Parathyroid adenoma (tissue), 2 donors: ENCODE measurements at regions not wholly inside any gene's neighbourhood (a gene's known extent, or its start where the extent isn't known, plus 50 kb on each side); places are given as distances from the start of the nearest gene placed in this dataset.

Source experiments
- H2AFZ ChIP-seq: fragments of 300-600 bp; sonication (generic); one replicate; pipeline ENCODE4 v1.7.0; 2017; ENCODE audit warnings: antibody characterized with exemption, mild to moderate bottlenecking
- H3K27ac ChIP-seq: fragments of 300-600 bp; sonication (generic); one replicate; pipeline ENCODE4 v1.7.0; 2017
- H3K27me3 ChIP-seq: fragments of 300-600 bp; sonication (generic); one replicate; pipeline ENCODE4 v1.7.0; 2017; ENCODE audit warnings: low read length; ENCODE audit not compliant: control insufficient read depth, insufficient read depth
- H3K36me3 ChIP-seq: fragments of 300-600 bp; sonication (generic); one replicate; pipeline ENCODE4 v1.7.0; 2017; ENCODE audit warnings: low read length; ENCODE audit not compliant: control insufficient read depth, insufficient read depth
- H3K4me1 ChIP-seq: fragments of 300-600 bp; sonication (generic); one replicate; pipeline ENCODE4 v1.7.0; 2017; ENCODE audit warnings: control low read depth
- H3K4me2 ChIP-seq: fragments of 300-600 bp; sonication (generic); one replicate; pipeline ENCODE4 v1.7.0; 2017; ENCODE audit warnings: low read length
- H3K4me3 ChIP-seq: fragments of 300-600 bp; sonication (generic); one replicate; pipeline ENCODE4 v1.7.0; 2017; ENCODE audit warnings: low read depth, low read length
- H3K79me2 ChIP-seq: fragments of 300-600 bp; sonication (generic); one replicate; pipeline ENCODE4 v1.7.0; 2017; ENCODE audit warnings: control low read depth
- H3K9ac ChIP-seq: fragments of 300-600 bp; sonication (generic); one replicate; pipeline ENCODE4 v1.7.0; 2017; ENCODE audit warnings: mild to moderate bottlenecking
- H3K9me3 ChIP-seq: fragments of 300-600 bp; sonication (generic); one replicate; pipeline ENCODE4 v1.7.0; 2017; ENCODE audit warnings: low read length; ENCODE audit not compliant: control insufficient read depth
- CTCF ChIP-seq: fragments of 300-600 bp; sonication (generic); IDR thresholded peaks from one replicate; pipeline ENCODE4 v1.7.0; 2017; ENCODE audit warnings: antibody characterized with exemption, mild to moderate bottlenecking
- donor health status: primary hyperparathyroidism.

DNA sequence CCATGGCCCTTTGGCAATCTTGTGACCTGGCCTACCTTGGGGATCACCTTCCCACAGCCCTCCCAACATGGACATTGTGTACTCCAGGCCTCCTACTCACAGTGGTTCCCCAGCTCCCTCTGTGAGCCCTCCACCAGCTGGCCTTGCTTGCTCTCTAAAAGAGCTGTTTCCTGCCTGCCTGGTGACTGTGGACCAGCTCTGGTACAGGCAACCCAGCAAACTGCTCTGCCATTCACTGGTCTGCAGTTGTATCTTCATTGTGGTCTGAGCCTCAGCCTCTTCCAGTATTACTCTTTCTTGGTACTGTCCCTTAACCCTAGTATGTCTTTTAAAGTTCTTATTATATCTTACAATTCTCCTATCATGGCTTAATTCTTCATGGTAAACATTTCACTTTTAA, 236.2 kb downstream of the KTN1 start:
- H3K27me3 ChIP-seq: no peaks in the 10 kb centered on the region
- no peak overlapping the region for H3K4me3 ChIP-seq
- no peaks in the 10 kb centered on the region for H3K36me3 ChIP-seq
- no peak overlapping the region for H3K9ac ChIP-seq
- H3K4me1 ChIP-seq: no peaks in the 10 kb centered on the region
- H3K9me3 ChIP-seq: no peaks in the 10 kb centered on the region
- H2AFZ ChIP-seq: no peak overlapping the region
- H3K79me2 ChIP-seq: no peaks in the 10 kb centered on the region
- TF ChIP-seq CTCF: no peak
- H3K4me2 ChIP-seq: no peak overlapping the region
- no peak overlapping the region for H3K27ac ChIP-seq

GRCh38 chr14:55819610-55820304, 239.8 kb downstream of the KTN1 start:
- H3K4me3 ChIP-seq: no peak overlapping the region
- H2AFZ ChIP-seq: no peak overlapping the region
- no peak overlapping the region for H3K9ac ChIP-seq
- TF ChIP-seq CTCF: no peak
- no peaks in the 10 kb centered on the region for H3K9me3 ChIP-seq
- H3K79me2 ChIP-seq: no peaks in the 10 kb centered on the region
- H3K36me3 ChIP-seq: no peaks in the 10 kb centered on the region
- H3K27ac ChIP-seq: no peak overlapping the region
- no peaks in the 10 kb centered on the region for H3K4me1 ChIP-seq
- H3K27me3 ChIP-seq: no peaks in the 10 kb centered on the region
- H3K4me2 ChIP-seq: no peak overlapping the region

DNA sequence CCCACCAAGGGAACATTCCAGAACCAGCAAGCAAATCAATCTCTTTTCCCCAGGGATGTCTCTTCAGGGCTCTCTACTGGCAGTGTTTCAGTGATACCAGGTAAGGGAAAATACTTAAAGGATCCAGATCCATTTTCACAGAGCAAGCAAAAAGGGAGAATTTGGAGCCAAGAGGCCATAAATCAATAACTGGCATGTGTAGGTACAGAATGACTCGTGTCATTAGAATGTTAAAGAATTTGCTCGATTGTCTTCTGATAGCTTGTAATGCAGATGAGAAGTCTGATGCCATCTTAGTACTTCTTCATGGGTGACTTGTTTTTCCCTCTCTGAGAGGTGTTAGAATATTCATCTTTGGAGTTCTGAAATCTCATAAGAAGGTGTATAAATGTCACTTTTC, 242.9 kb downstream of the KTN1 start:
- no peaks in the 10 kb centered on the region for H3K36me3 ChIP-seq
- no peak overlapping the region for H2AFZ ChIP-seq
- no peak overlapping the region for H3K4me3 ChIP-seq
- no peak overlapping the region for H3K4me2 ChIP-seq
- TF ChIP-seq CTCF: no peak
- H3K9me3 ChIP-seq: no peaks in the 10 kb centered on the region
- H3K4me1 ChIP-seq: no peaks in the 10 kb centered on the region
- H3K9ac ChIP-seq: no peak overlapping the region
- no peaks in the 10 kb centered on the region for H3K79me2 ChIP-seq
- H3K27me3 ChIP-seq: no peaks in the 10 kb centered on the region
- H3K27ac ChIP-seq: no peak overlapping the region

- Histone ChIP-seq H3K9ac (no peak overlapping the region), H3K4me1 (no peaks in the 10 kb centered on the region)
- TF ChIP-seq CTCF: no peak
Observed at GRCh38 chr14:55832122-55832911, 252.3 kb downstream of the KTN1 start.

More at GRCh38 chr14:55832122-55832911, 252.3 kb downstream of the KTN1 start:
- Histone ChIP-seq H3K9me3 (no peaks in the 10 kb centered on the region), H3K27me3 (no peaks in the 10 kb centered on the region), H3K27ac (no peak overlapping the region), H3K79me2 (no peaks in the 10 kb centered on the region), H3K4me2 (no peak overlapping the region), H3K36me3 (no peaks in the 10 kb centered on the region), H3K4me3 (no peak overlapping the region), H2AFZ (no peak overlapping the region)
